RWPE1 (cell line): ENCODE measurements at regions not wholly inside any gene's neighbourhood (a gene's known extent, or its start where the extent isn't known, plus 50 kb on each side); places are given as distances from the start of the nearest gene placed in this dataset.

Experiments
- CTCF ChIA-PET: fragments of 350-600 bp; sonication (Branson Sonifier 250); formaldehyde crosslinking; extraction: SDS; loops from one replicate; lab custom pipeline; 2021; lab: Yijun Ruan, JAX
- POLR2A ChIA-PET: fragments of 400-600 bp; formaldehyde crosslinking; extraction: SDS; loops from one replicate; lab custom pipeline; 2020; ENCODE audit warnings: antibody characterized with exemption; ENCODE audit not compliant: low non-redundant PET; lab: Yijun Ruan, JAX
- DNase-seq: peaks from one replicate; pipeline ENCODE4 v3.0.0; 2012; ENCODE audit warnings: low spot score
- H3K27ac ChIP-seq: fragments of 450-650 bp; 2 replicates; pipeline ENCODE4 v1.5.1; 2017
- CTCF ChIP-seq: fragments of 450-650 bp; conservative IDR thresholded peaks from 2 replicates; pipeline ENCODE4 v1.5.1; 2017; ENCODE audit warnings: low read depth, mild to moderate bottlenecking

DNA sequence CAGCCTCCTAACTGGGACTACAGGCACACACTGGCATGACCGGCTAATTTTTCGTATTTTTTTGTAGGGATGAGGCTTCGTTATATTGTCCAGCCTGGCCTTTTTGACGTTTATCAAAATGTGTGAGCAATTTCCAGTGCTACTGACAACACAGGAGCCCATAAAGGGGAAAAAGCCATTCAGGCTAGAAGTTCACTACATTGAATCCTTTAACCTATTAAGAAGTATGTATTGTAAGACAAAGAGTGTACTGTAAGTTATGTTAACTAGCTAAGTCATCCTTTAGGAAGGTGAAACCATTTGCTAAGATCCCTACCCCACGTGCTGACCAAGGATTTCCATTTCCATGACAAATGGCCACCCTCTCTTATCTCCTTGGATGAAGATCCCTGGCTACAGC, 156.8 kb downstream of the FOXB1 start:
- no peak overlapping the region for H3K27ac ChIP-seq
- CTCF ChIA-PET: no interaction called here
- POLR2A ChIA-PET: no interaction called here
- DNase-seq: no peak
- TF ChIP-seq CTCF: no peak

DNA sequence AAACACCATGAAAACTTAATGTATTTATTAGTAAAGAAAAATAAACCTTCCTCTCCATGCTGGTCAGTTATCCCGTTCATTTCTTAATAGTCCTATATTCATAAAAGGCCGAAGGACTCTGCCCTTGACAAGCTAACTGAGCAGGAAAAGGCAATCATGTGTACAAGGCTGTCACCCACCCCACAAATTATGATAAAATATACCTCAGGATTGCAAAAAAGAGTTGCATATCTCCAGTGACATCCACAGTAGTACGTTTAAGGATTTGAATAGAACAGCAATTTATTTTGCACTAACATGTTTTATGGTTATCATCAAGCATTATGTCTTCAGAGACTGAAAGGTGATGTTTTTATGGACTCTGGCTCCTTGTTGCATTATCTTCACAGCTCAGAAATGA, 157.6 kb downstream of the FOXB1 start:
- ChIA-PET POLR2A (no interaction called here), CTCF (interaction anchor here (0.6 kb wide), 1 partner anchor 1619 kb away, joined by 3 read pairs; no protein-coding TSS in a partner anchor)
- TF ChIP-seq CTCF: no peak
- H3K27ac ChIP-seq: no peak overlapping the region
- DNase-seq: no peak

DNA sequence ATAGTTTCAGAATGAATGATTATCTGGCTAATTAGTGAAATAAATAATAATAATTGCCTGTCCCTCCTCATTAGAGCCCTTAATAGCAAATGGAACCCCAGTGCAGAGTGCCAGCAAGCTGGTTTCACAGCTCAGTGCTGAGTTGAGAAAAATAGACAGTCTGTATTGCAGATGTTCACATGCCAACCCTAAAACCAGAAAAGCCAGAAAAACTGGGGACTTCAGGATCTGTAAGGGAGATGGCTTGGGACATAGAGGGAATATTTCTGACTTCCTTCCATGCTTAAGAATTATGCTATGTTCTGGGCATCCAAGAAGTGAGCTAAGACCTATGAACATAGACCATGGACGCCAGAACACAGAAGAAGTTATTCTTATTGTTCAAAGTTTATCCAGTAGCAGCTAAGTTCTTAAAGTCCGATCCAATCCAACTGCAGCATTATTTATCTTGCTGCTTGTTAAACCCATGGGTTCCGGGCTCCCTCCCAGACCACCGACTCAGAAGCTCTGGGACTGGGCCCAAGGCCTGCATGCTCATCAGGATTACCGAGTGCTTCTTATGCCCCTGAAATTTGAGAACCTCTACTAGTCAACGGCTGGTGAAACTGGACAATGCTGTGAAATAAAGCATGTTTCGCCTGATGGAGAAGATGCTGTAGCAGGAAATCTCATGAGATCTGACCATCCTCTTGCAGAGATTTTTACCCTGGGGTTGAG, 158.3 kb downstream of the FOXB1 start:
- POLR2A ChIA-PET: no interaction called here
- no peak for TF ChIP-seq CTCF
- DNase-seq: no peak
- CTCF ChIA-PET: interaction anchor here (0.5 kb wide), 1 partner anchor 547 kb away, joined by 6 read pairs; no protein-coding TSS in a partner anchor
- H3K27ac ChIP-seq: no peak overlapping the region

DNA sequence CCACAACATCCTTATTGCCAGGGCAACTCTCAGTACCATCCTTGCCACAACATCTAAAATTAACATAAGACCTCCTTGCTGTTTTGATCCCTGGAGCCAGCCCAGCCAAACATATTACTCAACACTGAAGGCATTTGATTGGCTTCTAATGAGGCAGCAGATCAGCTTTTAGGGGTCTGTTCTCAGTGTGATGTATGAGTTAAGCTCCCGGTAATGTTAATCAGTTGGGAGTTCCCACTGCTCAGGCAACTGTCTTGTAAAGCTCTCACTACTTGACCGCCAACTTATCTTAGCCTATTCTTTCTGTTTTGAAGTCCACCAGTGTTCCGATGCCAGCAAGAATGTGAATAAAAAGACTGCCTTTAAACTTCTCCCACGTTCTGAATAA, 158.9 kb downstream of the FOXB1 start:
- TF ChIP-seq CTCF: no peak
- CTCF ChIA-PET: interaction anchor here (0.5 kb wide), 1 partner anchor 548 kb away, joined by 6 read pairs; no protein-coding TSS in a partner anchor
- POLR2A ChIA-PET: no interaction called here
- DNase-seq: no peak
- H3K27ac ChIP-seq: no peak overlapping the region

- TF ChIP-seq CTCF: no peak
- H3K27ac ChIP-seq: no peak overlapping the region
- POLR2A ChIA-PET: no interaction called here
- CTCF ChIA-PET: interaction anchor here (0.6 kb wide), 1 partner anchor 354 kb away, joined by 6 read pairs; no protein-coding TSS in a partner anchor
- no peak for DNase-seq
These were observed 161.0 kb downstream of the FOXB1 start for GRCh38 chr15:60165111-60165510.

DNA sequence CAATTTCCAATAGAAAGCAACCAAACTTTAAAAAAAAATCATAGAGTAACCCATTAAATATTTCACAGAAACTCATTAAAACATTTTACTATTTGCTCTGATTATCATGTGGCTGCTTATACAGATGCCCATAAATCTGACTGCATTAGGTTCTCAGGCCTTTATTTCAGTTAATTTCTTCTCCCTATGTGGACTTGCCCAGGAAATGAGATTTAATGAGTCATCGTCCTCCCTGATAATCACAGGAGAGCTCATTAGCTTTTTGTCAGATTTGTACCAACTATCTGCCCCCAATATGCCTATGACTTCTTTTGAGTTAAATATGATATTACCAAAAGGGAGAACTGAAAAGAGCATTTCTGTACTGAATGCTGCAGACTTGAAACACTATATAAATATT, 168.0 kb downstream of the FOXB1 start:
- TF ChIP-seq CTCF: no peak
- no peak overlapping the region for H3K27ac ChIP-seq
- CTCF ChIA-PET: no interaction called here
- peak; percentile 13 for DNase-seq
- POLR2A ChIA-PET: no interaction called here
